KBM-7 (cell line): ENCODE measurements at regions not wholly inside any gene's neighbourhood (a gene's known extent, or its start where the extent isn't known, plus 50 kb on each side); places are given as distances from the start of the nearest gene placed in this dataset.
"Not testable (repeated sequence)": the region's sequence is repeated elsewhere in the genome, so short reads cannot be mapped to it uniquely, and the experiment has no call there.

Experiments
- DNase-seq: peaks from one replicate; pipeline ENCODE4 v3.0.0-alpha.2; 2015
- in situ Hi-C: fragments of 300-500 bp; cut with MboI; formaldehyde crosslinking; loops from 2 replicates; pipeline ENCODE4 v1.14.3; 2020; ENCODE audit warnings: low sequenced_read_pairs, low pct_unique_long_range_greater_than_20kb, mixed read lengths

DNA sequence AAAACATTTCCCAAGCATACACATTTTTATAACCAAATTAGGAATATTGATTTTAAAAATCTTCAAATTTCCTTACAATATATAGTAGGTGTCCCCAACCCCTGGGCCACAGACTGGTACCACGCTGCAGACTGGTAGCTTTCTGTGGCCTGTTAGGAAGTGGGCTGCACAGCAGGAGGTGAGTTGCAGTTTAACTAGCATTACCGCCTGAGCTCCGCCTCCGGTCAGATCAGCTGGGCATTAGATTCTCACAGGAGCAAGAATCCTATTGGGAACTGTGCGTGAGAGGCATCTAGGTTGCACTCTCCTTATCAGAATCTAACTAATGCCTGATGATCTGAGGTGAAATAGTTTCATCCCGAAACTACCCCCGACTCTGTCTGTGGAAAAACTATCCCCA is 62.1 kb downstream of the ZWINT start:
- in situ Hi-C loops, result no loop called here
- DNase-seq, result no peak

DNA sequence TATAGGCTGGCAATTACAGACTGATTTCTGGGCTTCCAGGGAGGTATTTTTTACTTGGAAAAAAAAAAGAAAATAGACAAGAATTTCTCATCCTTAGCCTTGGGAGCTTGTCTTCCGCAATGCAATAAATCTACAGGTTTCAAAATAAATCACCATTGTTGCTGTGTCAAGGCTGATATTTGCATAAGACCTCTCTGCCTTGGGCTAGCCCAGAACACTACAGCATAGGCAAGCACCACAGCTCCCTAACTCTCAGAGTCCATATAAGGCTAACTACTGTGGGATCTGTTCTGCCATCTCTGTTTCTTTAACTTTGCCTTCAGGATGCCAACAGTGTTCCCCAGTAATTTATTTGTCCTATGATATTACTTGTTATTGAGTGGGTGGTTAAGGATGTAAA is 64.4 kb downstream of the ZWINT start:
- in situ Hi-C loops, result no loop called here
- no peak for DNase-seq

DNA sequence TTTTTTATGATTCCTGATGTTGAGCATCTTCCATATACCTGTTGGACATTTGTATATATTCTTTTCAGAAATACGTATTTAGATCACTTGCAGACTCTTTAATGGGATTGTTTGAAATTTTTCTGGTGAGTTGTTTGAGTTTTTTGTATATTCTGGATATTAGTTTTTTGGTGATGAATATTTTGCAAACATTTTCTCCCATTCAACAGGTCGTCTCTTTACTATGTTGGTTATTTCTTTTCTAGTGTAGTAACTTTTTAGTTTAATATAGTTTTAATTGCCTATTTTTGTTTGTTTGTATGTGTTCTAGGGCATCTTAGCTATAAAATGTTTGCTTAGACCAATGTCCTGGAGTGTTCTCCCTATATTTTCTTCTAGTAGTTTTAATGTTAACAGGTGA is 72.7 kb downstream of the ZWINT start:
- in situ Hi-C loops, result no loop called here
- DNase-seq, result no peak

DNA sequence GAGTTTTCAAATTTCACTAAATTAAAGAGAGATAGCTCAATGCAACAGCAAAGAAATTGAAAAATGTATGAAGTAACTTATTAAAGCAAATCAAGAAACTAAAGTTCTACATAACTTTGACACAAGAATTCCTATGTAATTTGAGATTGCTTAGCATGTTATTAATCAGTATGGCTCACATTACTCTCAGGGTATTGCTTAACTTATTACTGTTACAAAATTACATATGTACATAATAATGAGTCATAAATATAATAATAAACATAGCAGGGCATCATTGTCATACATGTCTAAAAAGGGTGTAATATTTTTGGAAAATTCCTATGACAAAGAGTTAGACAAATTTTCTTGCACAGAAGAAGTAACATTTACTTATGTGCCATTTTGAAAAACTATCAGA is 75.0 kb downstream of the ZWINT start:
- no peak for DNase-seq
- in situ Hi-C loops, result no loop called here

DNA sequence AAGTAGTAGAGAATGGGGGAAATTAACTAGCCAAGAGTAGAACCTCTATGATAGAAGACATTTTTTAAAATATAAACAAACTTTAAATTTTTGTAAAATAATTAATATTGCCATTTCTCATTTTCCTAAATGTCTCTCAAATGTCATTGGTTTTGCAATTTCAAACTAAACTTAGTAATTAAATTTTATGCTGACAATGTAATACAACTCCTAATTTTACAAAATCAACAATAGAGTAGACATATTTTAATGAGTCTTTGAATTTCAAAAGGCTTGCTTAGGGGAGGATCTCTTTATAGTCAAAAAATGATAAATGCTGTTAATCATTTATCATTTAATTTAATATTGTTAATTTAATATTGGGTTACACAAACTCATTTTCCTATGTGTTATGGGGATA is 81.8 kb downstream of the ZWINT start:
- in situ Hi-C loops, result no loop called here
- no peak for DNase-seq

DNA sequence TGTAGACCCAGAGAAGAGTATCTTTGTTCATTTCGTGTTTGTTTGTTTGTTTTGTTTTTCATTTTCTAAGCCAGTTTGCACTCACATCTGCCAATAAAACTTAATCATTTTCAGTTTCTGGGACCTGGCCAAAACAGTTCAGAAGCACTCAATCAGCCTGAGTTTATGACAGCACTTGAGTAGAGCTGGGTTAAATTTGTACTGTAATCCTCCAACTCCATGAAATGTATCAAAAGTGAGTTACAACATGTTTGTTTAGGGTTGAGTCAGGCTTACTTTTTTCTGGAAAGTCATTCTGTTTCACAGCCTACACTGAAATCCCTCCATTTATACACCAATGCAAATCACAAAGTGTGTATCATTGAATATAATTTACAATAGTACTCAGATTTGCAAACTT is 91.9 kb downstream of the ZWINT start:
- in situ Hi-C loops, result no loop called here
- no peak for DNase-seq

DNA sequence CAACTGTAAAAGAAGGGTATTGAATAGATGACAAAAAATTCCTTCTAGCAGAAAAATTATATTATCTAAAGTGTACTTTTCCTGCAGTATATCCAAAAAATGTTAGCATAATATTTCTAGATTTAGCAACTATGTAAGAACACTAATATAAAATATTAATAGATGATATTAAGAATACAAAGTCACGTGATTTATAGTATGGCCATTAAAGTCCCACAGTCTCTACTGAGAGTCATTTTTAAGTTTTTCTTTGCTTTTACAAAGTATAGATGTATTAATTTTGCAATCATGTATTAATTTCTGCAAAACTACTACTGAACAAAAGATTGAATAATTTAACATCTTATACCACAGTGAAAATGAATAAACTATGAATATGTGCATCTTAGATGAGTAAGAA is 94.9 kb downstream of the ZWINT start:
- DNase-seq, result no peak
- in situ Hi-C loops, result no loop called here

DNA sequence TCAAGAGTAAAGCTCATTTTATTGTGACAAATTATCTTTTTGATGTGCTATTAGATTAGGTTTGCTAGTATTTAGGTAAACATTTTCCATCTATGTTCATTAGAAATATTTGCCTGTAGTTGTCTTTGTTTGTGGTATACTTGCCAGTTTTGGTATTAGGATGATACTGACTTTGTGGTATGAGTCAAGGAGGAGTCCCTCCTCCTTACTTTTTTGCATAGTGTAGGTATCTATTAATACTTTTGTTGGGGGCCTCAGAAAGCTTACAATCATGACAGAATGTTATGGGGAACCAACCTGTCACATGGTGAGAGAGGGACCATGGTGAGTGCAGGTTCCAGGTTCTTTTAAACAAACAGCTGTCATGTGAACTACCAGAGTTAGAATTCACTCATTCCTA is 102.1 kb downstream of the ZWINT start:
- no peak for DNase-seq
- in situ Hi-C loops, result no loop called here

DNA sequence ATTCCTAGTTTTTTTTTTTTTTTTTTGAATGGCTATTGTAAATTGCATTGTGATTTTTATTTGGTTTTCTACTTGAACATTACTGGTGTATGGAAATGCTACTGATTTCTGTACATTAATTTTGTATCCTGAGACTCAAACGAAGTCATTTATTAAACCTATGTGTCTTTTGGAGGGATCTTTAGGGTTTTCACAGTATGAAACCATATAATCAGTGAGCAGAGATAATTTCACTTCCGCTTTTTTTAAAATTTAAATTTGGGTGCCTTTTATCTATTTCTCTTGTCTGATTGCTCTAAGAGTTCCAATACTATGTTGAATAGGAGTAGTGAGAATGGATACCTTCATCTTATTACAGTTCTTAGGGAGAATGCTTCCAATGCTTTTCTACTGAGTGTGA is 102.7 kb downstream of the ZWINT start:
- no peak for DNase-seq
- in situ Hi-C loops, result no loop called here

DNA sequence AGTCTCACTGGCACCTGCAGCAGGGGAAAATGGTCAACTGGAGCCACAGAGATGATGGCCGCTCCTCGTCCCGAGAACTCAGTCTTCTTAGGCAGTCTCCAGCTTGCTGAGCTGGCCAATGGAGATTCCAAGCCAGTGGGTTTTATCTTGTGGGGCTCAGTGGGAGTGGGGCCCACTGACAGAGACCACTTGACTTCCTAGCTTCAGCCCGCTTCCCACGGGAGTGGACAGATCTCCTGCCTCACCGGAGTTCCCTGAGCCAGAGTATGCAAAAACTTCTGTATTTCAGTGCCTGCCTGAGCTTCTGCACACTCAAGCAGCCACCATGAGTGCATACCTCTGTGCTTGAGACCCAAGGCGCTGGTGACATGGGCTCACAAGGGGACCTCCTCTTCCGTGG is 105.8 kb downstream of the ZWINT start:
- in situ Hi-C loops, result no loop called here
- DNase-seq, result no peak

DNA sequence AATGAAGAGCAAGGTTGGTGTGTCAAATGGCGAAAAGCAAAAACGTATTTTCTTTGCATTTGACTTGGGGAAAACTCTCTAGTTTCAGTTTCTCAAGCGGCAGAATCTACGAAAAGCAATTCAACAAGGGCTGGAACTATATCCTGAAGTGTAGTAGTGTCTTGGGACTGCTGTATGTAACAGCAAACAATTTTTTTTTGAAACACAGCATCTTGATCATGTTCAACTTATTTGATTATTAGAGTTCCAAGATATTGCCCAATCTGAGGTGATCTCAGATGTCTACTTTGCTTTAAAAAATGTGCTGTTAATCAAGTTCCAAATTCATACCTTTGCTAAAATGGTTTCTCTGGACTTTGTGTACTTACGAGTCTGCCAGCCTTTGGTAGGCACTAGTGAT is 120.6 kb downstream of the ZWINT start:
- no peak for DNase-seq
- in situ Hi-C loops, result no loop called here

DNA sequence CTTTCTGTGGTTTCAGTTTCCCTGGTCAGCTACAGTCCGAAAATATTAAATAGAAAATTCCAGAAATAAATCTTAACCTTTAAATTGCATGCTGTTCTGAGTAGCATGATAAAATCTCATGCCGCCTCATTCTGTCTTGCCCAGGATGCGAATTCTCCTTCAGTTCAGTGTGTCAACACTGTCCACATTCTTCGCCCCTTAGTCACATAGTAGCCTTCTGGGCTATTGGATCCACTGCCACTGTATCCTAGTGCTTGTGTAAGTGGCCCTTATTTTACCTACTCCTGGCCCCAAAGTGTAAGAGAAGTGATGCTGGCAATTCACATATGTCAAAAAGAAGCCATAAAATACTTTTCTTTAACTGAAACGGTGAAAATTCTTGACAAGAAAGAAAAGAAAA is 129.6 kb downstream of the ZWINT start:
- in situ Hi-C loops, result no loop called here
- no peak for DNase-seq

DNA sequence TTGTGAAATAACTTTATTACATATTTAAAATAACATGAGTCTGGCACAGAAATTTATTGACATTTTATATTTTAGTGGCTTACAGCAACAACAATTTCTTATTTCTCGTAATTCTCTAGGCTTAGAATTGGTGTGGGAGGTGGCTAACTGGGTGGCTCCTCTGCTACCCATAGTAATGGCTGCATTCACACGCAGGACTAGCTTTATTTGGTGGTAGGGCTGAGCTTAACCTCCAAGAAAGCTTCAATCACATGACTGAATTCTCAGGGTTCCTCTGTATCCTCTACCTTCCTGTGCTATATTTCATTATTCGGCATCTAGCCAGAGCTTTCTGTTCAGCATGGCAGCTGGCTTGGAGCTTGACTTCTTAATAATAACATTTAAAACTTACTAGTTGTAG is 138.8 kb downstream of the ZWINT start:
- in situ Hi-C loops, result no loop called here
- DNase-seq, result no peak

DNA sequence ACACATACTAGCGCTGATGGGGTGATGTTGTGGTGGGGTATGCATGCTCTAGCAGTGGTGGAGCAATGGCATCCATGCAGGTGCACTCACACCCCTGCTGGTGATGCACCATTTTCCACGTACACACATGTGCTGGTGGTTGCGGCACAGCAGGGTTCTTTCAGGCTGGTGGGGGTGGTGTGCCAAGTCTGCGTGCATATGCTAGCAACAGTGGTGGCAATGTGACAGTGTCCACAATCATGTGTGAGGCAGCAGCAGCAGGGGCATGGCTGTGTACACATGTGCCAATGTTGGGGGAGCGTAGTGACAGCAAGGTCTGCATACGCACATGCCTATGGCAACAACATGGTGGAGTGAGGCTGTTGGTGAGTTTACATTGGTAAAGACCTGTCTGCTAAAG is 148.1 kb downstream of the ZWINT start:
- in situ Hi-C loops, result no loop called here
- DNase-seq, result no peak

DNA sequence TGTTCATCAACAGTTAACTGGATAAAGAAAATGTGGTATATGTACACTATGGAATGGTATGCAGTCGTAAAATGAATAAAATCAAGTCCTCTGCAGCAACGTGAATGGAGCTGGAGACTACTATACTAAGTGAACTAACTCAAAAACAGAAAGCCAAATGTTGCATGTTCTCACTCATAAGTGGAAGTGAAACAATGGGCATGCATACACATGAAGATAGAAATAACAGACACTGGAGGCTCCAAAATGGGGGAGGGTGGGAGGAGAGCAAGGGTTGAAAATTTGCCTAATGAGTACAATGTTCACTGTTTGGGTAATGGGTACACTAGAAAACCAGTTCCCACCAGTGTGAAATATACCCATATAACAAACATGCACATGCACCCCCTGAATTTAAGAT is 179.5 kb downstream of the ZWINT start:
- in situ Hi-C loops, result no loop called here
- DNase-seq, result no peak

DNA sequence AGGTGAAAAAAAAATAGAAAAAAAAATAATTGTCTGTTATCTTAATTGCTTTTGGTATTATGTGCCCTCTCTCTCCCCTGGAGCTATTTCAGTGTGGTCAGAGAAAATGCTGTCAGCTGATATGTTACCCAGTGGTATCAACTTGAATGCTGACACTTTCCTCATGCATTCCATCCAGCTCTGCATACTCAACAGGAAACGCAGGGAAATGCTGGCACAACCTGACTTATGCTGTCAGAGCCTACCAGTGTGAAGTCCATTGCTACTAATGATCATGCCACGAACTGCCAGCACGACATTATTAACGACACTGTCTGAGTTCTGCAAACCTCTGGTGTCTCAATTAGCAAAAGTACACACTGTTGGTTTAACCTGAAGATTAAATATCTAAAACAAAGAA is 182.8 kb downstream of the ZWINT start:
- in situ Hi-C loops, result no loop called here
- no peak for DNase-seq

DNA sequence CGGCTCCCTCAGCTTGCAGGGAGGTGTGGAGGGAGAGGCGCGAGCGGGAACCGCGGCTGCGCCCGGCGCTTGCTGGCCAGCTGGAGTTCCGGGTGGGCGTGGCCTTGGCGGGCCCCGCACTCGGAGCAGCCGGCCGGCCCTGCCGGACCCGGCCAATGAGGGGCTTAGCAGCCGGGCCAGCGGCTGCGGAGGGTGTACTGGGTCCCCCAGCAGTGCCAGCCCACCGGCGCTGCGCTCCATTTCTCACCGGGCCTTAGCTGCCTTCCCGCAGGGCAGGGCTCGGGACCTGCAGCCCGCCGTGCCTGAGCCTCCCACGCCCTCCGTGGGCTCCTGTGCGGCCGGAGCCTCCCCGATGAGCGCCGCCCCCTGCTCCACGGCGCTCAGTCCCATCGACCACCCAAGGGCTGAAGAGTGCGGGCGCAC is 206.0 kb downstream of the ZWINT start:
- in situ Hi-C loops, DNase-seq: not testable (repeated sequence)

DNA sequence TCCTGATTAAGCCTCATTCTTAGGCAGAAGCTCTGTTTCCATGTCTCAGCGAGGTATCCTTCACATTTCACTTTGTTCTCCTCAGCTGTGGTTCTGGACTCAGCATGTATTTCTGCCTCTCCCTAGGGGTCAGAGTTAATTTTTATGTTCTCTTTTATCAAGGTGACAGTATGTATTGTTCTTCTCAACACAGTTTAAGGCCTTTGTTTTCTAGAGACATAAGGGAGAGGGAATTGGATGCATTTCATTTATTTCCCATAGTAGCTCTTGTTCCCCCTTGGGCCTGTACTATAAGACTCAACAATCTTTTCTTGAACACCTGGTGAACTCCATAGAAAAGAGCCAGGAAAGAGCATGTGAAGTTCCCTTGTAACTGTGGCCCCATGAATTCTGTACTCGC is 214.3 kb downstream of the ZWINT start:
- DNase-seq, result no peak
- in situ Hi-C loops, result no loop called here

DNA sequence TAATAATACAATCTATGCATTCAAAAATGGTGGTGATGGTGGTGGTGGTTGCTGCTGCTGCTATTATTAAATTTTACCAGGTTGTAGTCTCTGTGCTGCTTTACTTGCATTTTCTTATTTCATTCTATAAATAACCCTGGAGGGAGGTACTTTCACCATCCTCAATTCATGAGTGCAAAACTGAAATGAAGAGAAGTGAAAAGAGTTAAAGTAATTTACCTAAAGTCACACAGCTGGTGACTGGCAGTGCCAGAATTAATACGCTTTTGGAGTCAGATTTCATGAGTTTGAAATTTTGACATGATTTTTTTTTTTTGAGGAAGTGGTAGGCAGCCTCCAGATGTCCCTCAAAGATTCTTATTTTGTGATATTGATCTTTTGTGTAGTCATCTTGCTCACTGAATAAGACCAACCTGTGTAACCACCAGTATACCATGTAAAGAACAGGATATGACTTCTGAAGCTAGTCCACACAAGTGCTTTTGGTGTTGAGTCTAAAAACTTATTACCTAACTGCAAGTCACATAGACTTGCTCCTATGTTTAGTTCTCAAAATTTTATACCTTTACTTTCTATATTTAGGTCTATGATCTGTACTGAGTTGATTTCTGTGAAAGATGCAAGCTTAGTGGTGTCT is 218.8 kb downstream of the ZWINT start:
- DNase-seq, result peak; percentile 38

DNA sequence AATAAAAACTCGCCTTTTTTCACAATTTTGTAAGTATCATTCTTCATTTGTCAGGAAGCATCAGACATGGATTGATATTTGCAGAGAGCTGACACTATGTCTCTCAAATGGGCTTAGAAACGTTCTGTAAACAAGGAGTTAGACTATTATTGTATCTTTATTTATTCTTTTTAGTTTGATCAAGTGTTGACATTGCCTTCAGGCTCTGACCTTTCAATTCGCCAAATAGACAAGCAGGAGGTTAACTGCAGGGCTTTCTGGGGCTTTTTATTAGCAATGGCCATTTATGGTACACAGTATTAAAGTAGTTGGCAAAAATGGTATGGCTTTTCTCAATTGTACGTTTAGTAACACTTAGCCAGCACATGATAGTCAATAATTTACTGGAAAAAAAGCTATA is 221.7 kb downstream of the ZWINT start:
- in situ Hi-C loops, result no loop called here
- no peak for DNase-seq

More for the DNA sequence above, 218.8 kb downstream of the ZWINT start:
- in situ Hi-C loops, result no loop called here

DNA sequence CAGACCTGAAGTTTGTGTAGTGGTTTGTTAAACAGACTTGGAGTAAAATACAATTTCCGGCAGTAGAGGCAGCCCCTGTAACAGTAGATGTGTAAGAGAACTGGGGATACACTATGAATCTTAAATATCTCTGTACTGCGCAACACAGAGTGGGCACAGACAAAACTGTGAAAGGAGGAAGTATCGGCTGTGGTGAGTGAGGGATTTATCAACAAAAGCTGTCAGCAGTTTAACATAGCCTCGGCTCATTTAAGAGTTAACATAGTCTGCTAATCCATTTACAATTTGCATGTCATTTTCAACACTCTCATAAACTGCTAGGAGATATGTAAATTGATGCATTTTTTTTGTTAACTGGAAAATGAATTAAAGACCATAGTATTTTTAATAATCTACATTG is 225.2 kb downstream of the ZWINT start:
- in situ Hi-C loops, result no loop called here
- DNase-seq, result no peak

DNA sequence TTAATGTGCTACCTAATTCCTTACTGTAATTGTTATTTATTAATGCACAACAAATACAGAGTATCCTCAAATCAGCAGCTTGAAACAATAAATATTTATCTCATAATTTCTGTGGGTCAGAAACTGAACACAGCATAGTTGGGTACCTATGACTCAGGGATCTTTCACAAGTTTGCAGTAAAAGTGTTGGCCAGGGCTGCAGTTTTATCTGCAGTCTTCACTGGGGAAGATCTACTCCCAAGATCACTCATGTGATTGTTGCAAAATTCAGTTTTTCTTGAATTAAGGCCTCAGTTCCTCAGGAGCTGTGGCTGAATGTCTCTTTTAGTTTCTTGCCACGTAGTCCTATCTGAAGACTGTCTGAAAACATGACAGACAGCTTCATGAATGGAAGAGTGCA is 237.8 kb downstream of the ZWINT start:
- DNase-seq, result no peak
- in situ Hi-C loops, result no loop called here
